Inferior parietal cortex (tissue), 1 donor: ENCODE measurements at regions not wholly inside any gene's neighbourhood (a gene's known extent, or its start where the extent isn't known, plus 50 kb on each side); places are given as distances from the start of the nearest gene placed in this dataset.
A peak's percentile ranks its signal among the peaks of the same experiment; 100 is the strongest.
"Not testable (repeated sequence)": the region's sequence is repeated elsewhere in the genome, so short reads cannot be mapped to it uniquely, and the experiment has no call there.

ENCODE experiments used
- DNase-seq: peaks from one replicate; pipeline ENCODE4 v3.0.0-alpha.2; 2016; ENCODE audit errors: extremely low spot score

DNA sequence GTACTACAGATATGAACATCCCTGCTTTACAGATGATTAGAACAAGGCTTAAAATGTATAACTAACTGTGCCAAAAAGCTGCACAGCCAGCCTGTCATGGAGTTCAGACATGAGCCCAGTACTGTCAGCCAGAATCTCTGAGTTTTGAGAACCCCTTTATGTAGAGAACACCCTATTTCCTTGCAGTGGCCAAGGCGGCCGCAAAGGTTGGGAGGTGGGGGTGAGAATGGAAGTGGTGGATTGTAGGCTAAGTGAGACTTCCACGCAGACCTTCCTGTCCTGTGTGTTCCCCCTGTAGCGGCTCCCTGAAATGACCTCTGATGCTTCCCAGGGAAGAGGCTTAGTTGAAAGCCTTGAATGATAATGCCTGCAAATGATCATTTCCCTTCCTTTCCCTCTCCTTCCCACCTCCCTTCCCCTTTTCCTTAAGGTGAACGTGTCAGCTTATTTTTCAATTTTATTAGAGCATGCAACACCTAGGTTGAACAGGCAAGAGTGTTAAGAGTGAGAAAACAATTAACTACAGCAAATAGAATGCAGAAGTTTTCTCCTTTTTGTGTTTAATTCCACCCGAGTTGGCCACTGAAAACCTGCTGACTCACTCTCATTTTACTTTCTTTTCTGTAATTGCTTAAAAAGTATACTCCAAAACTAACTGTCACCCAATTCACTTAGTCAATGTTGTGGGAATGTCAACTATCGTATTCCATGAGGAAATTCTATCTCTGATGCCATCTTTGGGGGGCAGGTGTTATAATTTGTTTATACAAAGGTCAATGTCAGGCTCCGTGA is 167.0 kb upstream of the EDNRB start:
- DNase-seq: no peak

DNA sequence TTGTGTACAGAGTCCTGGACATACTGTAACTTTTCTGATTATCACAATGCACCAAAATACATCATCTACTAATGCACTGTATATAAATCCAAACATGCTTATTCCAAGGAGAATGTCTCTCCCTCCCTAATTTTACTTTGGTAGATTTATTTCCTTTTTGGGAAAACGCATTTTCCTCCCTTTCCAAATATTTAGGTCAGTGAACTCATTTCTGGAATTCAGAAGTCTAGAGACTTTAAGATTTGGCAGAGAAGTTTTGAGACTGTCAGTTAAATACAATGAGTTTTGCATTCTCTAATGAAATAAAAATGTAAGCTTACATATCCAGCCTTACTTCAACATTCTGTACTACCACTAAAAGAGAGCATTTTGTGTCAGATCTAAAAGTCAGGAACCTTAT is 165.8 kb upstream of the EDNRB start:
- DNase-seq: no peak

DNA sequence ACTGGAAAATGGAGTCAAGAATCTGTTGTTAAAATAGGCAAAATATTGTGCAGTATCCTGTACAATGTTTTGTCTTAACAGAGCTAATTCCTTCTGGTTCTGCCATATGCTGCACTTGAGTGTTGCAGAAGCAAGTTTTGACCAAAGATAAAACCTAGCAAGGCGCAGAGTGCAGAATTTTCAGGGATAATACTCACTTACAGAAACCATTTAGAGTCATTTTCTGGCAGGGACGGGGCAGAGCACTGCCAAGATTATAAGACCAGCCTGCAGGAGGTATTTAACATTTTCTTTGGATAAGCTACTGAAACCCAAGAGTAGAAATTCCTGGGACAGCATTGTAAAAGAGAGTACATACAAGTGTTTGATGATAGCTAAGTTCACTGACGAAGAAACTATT is 159.5 kb upstream of the EDNRB start:
- no peak for DNase-seq

DNA sequence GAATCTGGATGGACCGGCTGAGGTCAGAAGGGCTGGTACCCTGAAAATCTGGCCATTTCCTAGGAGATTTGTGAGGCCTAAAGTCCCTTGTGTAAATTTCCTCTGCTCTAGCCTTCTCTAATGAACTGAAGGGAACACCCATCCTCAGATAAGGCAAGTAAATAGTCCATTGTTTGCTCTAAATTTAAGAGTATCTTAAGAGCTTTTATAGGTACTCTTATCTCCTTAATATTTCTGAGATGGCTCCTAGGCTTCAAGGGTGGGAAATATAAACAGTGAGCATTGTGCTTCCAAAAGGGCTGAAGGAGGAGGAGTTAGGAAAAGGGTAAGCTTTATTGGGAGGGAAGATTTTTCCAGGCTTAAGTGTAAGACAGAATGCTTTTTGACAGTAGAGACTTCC is 148.7 kb upstream of the EDNRB start:
- no peak for DNase-seq

DNA sequence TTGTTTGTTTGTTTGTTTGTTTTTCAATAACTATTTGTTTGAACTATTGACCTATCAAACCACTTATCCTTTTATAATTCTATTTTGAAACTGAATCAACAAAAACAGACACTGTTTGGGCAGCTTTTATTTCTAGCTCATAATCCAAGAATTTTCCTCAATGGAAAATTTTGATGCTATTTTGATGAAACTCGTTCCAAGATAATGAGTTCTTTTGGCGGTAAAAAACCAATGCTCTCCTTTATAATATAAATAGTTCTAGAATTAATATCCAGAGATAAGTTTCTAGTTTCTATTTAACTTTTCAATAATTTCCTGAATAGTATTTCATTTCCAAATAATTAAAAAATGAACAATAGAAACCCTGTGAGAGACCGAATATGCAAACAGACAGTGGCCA is 146.5 kb upstream of the EDNRB start:
- no peak for DNase-seq

DNA sequence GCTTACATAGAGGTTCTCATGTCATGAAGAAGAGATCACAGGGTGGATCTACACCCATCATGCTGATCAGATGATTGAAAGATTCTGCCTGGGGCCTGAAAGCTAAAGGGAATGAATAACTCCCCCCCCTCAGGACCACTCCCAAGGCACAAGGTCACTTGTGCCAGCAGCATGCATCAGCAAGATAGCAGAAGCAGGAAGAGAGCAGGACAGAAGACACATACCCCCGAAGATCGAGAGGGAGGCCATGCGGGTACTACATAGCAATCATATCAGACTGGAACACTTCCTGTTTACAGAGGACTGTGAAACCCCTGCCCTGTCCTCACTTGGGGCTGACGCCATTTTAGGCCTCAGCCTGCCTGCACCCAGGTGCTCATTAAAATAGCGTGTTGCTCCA is 143.2 kb upstream of the EDNRB start:
- DNase-seq: no peak

DNA sequence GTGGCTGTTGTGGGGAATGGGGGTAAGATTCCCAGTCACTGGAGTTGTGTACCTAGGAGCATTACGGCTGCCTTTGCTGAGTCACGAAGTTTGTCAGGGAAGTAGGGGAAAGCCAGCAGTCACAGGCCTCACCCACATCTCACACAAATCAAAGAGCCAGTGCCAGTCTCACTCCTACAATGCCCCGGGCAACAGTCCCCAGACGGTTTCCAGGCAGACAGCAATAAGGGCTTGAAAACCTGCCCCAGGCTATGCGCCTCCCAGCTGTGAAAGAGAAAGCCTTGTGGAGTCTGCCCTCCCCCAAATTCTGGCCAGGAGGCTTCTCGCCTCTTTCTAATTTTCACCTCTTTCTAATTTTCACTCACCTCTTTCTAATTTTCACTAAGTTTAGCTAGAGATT is 142.3 kb upstream of the EDNRB start:
- DNase-seq: no peak

DNA sequence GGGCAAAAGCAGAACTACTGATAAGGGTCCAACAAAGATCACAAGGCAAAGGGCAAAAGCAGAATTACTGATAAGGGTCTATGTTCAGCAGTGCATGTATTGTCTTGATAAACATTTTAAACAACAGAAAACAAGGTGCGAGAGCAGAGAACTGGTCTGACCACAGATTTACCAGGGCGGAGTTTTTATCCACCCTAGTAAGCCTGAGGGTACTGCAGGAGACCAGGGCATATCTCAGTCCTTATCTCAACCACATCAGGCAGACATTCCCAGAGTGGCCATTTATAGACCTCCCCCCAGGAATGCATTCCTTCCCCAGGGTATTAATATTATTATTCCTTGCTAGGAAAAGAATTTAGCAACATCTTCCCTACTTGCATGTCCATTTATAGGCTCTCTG is 138.2 kb upstream of the EDNRB start:
- not testable (repeated sequence) for DNase-seq

DNA sequence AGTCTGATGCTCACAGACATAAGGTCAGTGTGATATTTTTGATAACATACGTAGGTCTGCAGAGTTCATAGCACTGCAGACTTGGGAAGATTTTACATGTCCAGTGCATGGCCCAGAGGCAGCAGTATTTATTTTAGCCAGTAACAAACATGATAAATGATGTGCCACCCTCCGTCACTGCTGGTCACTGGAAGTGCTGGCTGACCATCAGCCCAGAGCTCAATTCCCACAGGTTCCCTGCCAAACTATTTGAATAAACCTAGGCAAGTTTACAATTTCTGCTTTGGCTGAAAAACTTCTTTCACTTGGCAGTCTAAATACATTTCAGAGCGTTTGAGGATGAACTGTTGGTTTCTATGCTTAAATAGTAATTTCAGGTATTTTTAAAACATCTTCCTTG is 135.5 kb upstream of the EDNRB start:
- peak; percentile 5 for DNase-seq

DNA sequence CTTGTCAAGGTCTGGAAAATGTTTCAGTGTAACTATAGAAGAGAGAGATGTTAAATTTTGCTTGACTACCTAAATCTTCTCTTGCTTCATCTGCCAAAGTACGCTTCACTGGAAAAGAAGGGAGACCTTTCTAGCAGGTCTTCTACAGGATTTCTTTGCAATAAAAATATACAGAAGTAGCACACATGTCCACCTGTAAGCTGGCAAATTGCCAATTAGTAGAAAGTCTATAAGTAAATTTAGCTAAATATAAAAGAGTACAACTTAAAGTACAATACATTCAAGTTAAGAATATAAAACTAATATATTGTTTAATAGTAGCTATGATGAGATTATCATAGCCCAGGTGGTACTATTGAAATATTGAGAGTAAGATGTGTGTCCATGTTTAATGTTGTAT is 128.5 kb upstream of the EDNRB start:
- no peak for DNase-seq

DNA sequence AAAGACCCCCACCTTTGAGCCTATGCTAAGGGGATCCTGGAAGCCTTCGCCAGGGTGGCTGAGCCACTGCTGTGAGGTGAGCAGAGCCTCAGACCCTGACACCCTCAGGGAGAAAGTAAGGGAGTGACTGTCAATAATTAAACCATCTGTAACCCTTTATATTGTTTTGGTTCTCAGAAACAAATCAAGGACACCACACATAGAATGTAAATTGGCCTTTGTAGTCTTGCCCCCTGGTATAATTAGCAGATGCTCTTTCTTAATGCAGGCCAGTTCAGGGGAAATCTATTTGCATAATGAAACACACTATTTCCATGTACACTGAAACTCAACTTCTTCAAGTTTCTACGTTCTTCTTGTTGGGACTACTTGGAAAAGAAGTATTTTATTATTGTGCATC is 127.7 kb upstream of the EDNRB start:
- no peak for DNase-seq

DNA sequence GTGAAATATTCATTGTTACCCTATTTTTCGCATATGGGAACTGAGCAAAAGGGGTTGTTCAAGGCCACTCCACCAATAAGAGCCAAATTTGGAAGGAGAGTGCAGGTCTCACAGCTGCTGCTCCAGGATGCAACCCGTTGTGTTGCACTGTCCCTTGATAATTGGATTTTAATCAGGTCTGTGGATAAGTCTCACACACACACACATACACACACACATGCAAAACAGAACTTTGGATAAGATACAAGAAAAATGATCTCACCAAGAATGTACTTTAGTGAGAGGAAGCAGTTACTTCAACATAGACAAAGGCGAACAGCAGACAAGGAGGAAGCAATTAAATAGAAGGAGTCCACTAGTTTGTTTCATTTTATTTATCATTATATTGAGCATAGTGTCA is 127.3 kb upstream of the EDNRB start:
- no peak for DNase-seq

DNA sequence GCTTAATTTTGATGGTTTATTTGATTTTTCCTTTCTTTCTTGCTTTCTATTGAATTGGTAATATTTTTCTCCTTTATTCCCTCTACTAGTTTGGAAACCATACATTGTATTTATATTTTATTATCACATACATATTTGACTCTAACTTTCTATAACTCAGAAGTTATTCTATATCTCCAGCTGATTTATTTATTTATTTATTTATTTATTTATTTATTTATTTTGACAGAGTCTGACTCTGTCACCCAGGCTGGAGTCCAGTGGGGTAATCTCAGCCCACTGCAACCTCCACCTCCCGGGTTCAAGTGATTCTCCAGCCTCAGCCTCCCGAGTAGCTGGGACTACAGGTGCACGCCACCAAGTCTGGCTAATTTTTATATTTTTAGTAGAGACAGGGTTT is 122.7 kb upstream of the EDNRB start:
- DNase-seq: not testable (repeated sequence)

DNA sequence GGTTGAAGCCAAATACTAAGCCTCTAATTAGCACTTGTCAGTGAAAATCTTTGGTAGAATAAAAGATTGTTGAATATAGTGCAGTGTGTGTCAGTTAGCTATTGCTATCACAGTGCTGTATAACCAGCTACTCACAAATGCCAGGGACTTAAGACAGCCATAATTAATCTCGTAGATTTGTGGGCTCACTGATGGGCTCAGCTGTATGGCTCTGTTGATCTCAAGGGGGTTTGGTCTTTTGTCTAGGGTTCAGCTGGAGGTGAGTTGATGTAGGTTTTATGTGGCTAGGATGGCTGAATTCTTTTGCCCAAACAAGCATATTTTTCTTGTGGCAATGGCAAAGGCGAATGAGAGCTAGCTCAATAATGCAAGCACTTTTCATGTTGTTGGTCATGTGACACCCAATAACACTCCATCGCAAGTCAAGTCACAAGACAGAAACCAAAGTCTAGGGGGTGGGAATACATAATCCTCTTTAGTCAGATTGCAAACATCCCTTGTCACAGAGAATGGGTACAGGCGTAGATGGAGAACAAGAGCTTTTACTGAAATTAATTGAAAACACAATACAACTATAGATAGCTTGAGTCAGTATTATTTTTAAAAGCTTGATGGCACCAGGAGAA is 121.7 kb upstream of the EDNRB start:
- no peak for DNase-seq

DNA sequence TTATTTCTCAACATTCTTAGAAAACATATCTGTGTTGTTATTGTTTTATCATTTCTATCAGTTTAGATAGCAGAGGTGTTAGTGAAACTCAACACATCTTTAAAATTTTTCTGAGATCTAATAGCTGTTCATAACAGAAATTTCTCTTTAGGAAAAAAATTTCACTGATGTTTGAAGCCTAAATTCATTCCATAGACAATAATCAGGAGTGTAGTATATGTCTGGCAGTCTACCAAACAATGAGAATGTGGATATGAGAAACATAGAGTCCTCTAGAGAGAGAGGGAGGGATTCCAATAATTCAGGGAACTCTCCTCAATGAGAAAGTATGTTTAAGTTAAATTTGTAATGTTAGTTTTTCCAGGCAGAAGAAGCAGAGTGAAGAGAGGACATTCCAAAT is 118.2 kb upstream of the EDNRB start:
- no peak for DNase-seq

DNA sequence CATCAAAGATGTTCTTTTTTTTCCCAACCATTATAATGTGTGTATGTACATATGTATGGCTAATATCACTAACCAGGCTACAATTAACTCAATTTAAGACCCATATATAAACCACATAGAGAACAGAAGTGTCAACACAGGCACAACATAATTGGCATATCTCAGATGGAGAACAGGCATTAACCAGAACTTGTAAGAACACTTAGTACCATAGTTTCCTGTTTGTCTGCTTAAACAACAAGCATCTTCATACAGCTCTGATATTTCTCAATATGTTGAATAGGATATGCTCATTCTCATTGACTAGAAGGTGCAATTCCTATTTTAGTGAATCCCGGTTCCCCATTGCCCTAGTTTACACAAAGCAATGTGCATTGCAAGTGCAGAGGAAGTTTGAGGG is 116.9 kb upstream of the EDNRB start:
- DNase-seq: no peak

DNA sequence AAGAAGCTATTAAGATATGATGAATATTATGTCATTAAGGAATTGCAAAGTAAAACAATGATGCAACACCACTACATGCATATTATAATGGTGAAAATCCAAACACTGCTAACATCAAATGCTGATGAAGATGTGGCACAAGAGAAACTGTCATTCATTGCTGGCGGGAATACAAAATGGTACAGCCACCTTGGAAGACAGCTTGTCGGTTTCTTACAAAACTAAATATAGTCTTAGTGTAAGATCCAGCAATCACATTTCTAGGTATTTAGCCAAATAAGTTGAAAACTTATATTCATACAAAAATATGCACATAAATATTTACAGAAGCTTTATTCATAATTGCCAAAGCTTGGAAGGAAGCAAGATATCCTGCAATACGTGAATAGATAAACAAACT is 114.9 kb upstream of the EDNRB start:
- DNase-seq: no peak

DNA sequence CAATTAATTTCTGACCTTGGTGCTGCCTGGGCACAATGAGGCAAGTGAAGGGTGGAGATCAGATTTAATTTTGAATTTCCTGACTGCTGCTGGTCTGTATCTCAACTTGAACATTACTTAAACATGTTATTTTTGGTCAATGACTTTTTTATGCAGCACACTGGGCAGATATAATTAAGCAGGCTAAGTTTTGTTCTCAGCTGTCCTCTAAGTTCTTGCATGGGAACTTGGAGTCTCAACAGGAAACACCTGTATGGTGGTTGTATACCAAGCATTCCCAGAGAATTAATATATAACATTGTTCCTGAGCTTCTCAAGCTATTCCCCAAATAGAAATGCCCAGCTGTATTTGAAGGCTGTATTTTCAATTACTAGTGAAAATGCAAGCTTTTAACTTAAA is 113.5 kb upstream of the EDNRB start:
- DNase-seq: no peak

DNA sequence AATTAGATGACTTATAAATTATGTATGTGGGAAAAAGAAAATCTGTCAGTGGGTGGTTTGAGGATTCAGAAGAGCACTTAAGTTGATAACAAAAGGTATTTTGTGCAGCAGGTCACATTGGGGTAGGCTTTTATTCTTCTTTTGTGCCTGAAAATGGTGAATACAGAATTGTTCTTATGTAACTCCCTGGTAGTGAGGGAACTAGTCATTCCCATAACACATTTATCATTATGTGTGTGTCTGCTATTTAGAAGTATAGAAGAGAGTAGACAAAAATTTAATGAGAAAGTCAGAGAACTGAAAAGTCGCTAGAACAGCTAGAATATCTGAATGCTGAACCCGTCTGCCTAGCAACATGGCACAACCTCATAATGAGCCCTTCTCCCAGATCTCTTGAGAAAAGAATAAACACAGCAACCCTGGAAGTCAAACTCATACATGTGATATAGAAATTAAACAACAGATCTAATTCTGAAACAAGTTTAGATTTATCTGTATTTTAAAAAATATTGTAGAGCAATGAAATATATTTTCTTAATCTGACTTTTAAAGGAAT is 111.8 kb upstream of the EDNRB start:
- no peak for DNase-seq

DNA sequence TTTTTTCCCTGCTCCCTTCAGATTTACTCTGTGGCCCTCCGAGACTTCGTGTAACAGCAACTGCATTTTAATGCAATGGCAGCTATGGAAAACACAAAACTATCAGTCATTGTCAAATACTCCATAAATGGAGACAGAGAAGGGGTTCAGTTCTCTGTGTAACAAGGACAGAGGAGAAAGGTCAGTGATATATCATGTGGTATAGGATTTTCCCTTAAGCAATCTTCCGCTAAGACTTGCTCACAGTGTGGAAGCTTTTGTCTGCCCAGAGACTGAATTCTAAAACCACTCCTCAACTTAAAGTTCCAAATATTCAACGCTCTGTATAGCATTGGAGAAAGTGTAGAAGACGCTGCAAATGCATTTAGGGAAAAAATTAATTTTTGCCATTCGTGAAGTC is 111.3 kb upstream of the EDNRB start:
- DNase-seq: no peak

DNA sequence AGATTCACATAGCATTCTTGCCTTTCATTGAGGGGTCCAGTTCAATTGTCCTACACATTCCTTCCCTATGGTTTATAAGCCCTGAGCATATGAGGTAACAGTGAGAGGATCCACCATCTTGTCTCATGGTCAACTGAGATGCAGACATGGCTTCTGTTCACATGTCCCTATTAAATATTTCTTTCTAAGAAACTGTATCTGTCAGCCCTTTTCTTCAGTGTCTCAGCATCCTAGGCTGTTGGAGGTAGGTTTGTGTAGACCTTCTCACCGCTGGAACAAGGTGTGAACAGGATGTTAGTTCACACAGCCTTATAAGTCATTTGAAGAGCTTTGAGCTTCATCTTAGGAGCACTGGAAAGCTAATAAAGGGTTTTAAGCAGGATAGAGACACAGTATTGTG is 110.3 kb upstream of the EDNRB start:
- no peak for DNase-seq

DNA sequence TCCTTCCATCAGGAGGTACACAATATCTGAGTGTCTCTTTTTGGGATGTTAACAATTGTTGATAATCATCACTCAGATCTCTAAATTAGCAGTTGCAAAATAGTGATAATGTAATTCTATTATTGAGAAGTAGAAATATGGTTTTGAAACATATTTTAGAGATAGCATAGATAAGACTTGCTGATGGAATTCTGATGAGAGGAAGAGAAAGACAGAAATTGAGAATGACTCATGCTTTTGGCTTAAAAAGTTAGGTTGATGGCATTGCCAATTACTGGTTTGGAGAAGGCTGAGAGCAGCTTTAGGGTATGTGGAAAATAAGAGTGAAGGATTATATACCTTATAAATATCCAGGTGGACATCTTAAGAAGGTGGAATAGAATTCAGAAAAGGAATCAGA is 106.4 kb upstream of the EDNRB start:
- no peak for DNase-seq

DNA sequence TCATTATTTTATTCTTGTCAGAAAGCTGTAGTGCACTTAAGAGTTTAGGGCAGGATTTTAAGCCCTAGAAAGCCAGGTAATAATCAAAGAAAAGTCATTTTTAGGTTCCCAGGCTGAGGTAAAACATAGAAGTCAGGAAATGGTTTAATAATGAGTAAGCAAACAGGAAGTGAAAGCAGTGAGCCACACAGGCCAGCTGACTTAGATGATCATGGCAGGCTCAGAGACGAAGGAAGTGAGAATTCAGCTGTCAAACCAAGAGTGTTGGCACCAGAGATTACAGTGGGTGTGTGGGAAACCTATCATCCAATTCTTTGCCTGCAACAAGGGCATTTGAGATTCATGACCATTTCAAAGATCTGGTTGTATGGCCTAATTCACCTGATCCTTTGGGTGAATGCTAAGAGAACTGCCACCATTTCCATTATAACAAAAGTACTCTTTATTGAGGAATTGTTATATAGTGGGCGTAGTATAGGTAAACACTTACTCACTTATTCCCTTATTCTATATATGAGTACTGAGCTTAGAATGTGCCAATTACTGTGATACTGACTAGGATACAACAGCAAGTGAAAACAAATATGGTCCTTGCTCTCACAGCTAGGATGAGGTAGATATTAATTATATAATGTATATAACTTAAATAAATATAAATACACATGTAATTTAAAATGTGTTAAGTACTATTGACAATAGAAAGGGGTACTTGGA is 103.7 kb upstream of the EDNRB start:
- DNase-seq: no peak
